ENCODE measurements at regions not wholly inside any gene's neighbourhood (a gene's known extent, or its start where the extent isn't known, plus 50 kb on each side); places are given as distances from the start of the nearest gene placed in this dataset.

- TF ChIP-seq CTCF (IDR thresholded peaks at IDR 0.05; ENCODE audit: low read depth, low read length, poor library complexity, severe bottlenecking) = no peak
- TF ChIP-seq EZH2phosphoT487 (IDR thresholded peaks at IDR 0.05; ENCODE audit: borderline replicate concordance, low read length) = no peak
Observed at GRCh38 chr21:17987382-17988101, 168.4 kb upstream of the C21orf91 start.

Data from DOHH2 (cell line).